T-helper 2 cell treated with Interferon-gamma antibody and Interleukin-4, amounts not matched to agents 100 ng/mL and 5 ng/mL, for 36 hours (primary cell): ENCODE measurements at regions not wholly inside any gene's neighbourhood (a gene's known extent, or its start where the extent isn't known, plus 50 kb on each side); places are given as distances from the start of the nearest gene placed in this dataset.
"Not testable (repeated sequence)": the region's sequence is repeated elsewhere in the genome, so short reads cannot be mapped to it uniquely, and the experiment has no call there.

Source experiments
- intact Hi-C: fragments of 100-400 bp; cut with micrococcal nuclease; formaldehyde crosslinking; loops from one replicate; pipeline ENCODE4 v1.15.1; 2023

DNA sequence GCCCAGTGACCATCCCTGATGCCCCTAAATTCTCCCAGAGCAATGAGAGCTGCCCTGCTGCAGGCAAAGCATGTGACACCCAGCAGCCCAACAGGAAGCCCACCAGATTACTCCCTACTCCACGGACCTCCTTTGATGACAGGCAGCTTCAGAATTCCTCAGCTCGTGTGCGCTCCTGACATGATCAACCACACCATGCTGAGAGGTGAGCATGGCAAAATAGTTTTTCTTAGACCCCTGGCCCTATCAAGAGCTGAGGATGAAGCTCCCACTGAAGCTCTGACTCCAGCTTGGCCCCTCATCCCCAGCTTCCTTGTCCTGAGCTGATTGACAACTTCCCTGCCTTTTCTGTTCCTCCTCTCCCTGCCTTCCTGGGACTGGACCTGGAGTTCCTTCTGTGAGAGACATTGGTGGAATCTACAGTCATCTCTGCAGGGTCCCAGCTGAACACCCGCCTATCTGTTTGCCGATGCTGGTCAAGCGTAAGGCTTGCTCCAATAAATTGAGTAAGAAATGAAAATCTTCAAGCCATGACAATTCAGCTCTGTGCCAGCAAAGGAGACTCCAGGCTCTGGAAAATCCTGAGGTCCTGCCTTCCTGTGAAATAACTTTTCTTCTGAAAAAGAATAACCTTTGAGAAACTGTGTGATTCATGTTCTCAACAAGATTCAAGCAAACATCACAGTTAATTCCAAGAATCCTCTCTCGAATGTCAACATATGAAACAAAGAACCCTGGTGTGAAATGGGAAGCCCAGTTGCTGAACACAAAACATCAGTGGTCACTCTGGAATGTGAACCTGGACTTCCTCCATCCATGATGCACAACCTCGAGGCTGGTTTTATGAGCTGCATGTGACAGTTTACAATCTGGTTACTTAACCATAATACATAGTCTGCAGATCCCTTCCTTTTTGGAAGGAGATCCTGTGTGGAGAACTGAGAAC, 201.1 kb downstream of the SPP2 start:
- intact Hi-C loops = no loop called here

DNA sequence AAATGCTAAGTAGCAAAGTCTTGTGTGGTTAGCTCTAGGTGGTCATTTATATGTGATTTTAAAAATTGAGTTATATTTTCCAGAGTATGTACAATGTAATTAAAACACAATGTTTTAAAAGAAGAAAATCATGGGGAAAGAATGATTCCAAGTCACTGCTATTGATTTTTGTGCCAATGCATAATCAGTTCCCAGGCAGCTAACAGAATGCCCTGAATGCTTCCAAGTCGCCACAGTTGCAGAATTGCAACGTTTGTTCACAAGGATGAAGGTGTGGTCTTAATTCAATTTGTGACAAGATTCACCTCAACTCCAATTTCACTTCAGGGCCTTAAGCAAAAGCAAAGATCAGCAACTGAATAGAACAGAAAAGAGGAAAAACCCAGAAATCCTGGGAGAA, 200.4 kb downstream of the SPP2 start:
- intact Hi-C loops = no loop called here

GRCh38 chr2:234249873-234250272, 199.4 kb downstream of the SPP2 start:
- intact Hi-C loops = no loop called here

DNA sequence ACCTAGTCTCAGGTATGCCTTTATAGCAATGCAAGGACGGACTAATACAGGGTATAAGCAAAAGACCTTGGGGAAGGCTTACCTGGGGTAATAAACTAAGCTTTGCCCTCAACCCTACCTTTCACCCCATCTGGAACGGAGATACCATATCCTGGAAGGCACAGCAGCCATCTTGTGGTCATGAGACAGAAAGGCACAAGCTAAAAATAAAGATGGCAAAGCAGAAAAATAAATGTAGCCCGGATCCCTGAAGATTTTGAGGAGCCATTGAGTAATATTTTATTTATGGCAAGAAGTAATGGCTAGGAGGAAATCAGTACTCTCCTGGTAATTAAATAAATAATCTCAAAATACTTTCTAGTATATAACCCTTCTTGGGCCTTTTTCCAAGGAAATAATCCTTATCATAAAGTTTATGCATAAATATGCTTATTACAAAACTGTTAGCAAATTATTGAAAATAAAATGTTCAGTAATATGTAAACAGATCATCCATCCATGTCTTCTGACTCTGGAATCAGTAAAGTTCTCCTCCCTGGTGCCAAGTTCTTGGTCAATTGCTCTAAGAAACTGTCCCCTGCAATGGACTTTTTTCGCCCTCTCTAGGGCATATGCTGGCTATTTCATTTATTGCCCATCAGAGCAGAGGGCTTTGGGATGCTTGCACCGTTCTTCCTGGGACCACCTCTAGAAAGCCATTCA, 198.7 kb downstream of the SPP2 start:
- intact Hi-C loops = no loop called here

- intact Hi-C loops = not testable (repeated sequence)
Observed at GRCh38 chr2:234248213-234248710, 197.8 kb downstream of the SPP2 start.

DNA sequence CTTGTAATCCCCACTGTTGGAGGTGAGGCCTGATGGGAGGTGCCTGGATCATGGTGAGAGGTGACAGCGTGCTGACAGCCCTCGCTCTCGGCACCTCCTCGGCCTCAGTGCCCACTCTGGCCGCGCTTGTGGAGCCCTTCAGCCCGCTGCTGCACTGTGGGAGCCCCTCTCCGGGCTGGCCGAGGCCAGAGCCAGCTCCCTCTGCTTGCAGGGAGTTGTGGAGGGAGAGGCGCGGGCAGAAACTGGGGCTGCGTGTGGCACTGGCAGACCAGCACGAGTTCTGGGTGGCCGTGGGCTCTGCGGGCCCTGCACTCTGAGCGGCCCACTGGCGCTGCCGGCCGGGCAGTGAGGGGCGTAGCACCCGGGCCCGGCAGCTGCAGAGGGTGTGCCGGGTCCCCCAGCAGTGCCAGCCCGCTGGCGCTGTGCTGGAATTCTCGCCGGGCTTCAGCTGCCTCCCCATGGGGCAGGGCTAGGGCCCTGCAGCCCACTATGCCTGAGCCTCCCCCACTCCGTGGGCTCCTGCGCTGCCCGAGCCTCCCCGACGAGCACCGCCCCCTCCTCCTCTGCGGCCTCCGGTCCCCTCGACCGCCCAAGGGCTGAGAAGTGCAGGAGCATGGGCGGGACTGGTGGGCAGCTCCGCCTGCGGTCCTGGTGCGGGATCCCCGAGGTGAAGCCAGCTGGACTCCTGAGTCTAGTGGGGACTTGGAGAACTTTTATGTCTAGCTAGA, 197.1 kb downstream of the SPP2 start:
- intact Hi-C loops = no loop called here

- intact Hi-C loops = no loop called here
Observed at GRCh38 chr2:234245945-234246344, 195.4 kb downstream of the SPP2 start.

GRCh38 chr2:234243871-234244565, 193.5 kb downstream of the SPP2 start:
- intact Hi-C loops = no loop called here

DNA sequence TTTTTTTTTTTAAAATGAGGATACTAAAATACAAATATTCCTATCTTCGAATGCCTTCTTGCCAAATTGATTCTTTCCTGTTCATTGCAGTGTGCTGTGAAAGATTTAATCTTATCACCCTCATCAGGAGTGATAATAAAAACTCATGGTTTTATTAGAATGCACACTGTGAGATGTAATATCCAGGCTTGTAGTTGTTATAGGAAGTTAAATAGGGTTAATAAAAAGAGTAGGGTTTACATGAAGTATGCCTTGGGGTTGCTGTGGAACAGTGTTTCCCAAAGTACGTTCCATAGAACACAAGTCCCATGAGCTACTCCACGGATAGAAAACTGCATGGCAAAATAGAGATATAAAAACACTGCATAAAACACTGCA, 191.9 kb downstream of the SPP2 start:
- intact Hi-C loops = no loop called here

DNA sequence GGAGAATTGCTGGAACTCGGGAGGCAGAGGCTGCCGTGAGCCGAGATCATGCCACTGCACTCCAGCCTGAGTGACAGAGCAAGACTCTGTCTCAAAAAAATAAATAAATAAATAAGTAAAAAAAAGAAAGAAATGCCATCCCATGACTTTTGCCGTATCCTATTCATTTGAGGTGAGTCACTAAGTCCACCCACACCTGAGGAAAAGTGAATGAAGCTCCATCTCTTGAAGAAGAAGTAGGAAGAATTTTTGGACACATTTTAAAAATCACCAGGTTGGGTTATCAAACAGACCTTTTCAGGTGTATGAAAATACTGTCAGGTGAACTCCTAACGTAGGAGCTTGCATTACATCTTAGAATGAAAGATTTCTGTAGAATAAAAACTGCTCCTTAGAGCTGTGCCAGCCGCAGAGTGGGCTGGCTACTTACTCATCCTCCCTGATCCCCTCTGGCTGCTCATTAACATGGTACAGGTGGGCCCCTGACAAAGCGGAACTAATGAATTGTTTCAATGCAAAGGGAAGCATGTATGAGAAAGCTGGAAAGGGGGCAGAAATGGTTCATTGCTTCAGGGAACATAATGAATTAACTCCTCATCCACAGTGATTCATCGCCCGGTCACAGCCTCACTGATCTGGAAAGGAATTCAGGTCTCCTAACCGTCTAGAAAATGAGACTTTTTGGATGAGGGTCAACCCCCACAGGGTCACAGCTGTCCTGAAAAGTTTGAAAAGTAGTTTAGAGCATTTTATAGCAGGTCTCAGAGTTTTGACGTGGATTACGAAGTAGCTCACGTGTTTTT, 191.4 kb downstream of the SPP2 start:
- intact Hi-C loops = no loop called here

- intact Hi-C loops = no loop called here
Observed at GRCh38 chr2:234240917-234241316, 190.4 kb downstream of the SPP2 start.

DNA sequence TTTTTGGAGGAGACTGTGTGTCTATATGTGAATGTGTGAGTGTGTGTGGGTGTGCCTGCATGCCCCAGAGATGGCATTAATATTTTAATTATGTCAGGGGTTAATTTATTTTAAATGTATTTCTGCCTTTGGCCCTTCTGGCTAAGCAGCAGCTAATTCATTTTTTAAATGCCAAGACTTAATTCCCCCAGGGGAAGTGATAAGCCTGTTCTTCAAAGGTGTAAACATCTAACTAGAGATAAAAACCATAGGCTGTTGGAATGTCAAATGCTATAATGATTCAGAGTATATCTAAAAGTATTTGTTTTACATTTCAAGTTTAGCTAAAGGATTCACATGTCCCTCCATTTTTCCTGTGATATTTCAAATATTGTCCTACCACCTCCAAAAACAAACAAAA, 184.7 kb downstream of the SPP2 start:
- intact Hi-C loops = no loop called here

DNA sequence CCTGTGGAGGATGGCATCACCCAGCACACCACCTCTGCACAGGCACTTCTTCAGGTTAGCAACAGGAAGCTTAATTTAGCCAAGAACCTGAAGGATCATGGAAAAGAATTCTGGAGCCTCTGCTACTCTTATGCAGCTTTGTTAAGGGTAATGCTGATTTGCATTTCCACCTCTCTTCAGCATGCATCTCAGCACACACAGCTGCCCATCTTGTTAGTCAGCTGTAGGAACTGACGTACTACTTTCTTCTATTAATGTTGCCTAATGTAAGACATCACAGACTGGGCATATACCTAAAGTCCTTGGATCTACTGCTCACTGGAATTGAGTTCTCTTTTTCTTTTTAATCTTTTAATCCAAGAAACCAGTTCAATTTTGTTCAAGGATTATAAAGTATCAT, 181.0 kb downstream of the SPP2 start:
- intact Hi-C loops = no loop called here

DNA sequence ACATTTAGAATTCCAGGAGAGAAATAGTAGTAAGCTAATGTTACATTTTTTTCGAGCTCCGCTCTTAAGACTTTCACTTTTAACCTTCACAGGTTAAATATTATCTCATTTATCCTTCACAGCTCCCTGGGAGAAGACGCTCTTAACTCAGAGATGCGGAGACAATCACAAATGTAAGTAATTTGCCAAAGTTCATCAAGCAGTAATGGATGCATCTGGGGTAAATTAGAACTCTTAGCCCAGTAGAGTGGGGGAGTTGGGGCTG, 168.5 kb downstream of the SPP2 start:
- intact Hi-C loops = no loop called here

- intact Hi-C loops = no loop called here
Observed at GRCh38 chr2:234218266-234219045, 168.0 kb downstream of the SPP2 start.

DNA sequence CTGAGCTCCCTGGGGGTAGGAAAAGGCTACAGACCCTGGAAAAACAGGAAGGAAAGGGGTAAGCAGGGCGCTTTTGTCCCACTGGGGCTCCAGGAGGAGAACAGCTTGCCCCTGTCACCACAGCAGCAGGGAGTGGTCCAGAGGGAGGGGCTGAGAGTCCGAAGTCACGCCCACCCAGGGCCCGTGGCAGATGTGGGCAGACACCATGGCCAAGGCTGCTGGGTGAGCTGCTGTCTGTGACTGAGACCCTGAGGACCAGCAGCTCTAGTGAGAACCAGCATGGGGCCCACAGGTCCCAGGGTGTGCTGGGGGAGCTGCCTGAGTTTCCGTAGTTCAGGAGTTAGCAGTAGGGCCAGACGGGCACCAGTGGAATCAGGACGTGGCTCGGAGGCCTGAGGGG, 162.0 kb downstream of the SPP2 start:
- intact Hi-C loops = no loop called here

GRCh38 chr2:234211797-234212196, 161.3 kb downstream of the SPP2 start:
- intact Hi-C loops = no loop called here

DNA sequence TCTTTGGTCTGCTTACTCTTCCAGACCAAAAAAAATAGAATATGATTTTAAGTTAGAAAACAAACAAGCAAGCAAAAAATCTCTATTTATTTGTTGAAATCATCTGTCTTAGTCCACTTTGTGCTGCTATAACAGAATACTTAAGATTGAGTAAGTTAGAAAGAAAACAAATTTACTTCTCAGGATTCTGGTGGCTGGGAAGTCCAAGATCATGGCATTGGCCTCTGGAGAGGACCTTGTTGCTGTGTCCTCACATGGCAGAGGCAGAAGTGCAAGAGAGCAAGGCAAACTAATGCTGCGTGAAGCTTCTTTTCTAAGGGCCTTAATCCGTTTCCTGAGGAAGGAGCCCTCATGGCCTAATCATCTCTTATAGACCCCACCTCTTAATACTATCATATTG, 156.2 kb downstream of the SPP2 start:
- intact Hi-C loops = no loop called here

- intact Hi-C loops = no loop called here
Observed at GRCh38 chr2:234204480-234204879, 154.0 kb downstream of the SPP2 start.
